IMR-90 (cell line): ENCODE measurements at regions not wholly inside any gene's neighbourhood (a gene's known extent, or its start where the extent isn't known, plus 50 kb on each side); places are given as distances from the start of the nearest gene placed in this dataset.
A peak's percentile ranks its signal among the peaks of the same experiment; 100 is the strongest.

Experiments
- ATAC-seq: fragments of 200-7000 bp; cut with Tn5 transposase; 2 replicates; pipeline ENCODE4 v1.9.1; 2020; ENCODE audit warnings: low read depth, mild to moderate bottlenecking, moderate library complexity
- BruUV-seq: library from RNA; stranded (reverse); fragments of 400-500 nt; replicated peaks from 2 replicates; lab custom pipeline; 2021; lab: Mats Ljungman, UMichigan
- CTCF ChIA-PET: fragments of 300-600 bp; formaldehyde crosslinking; extraction: SDS; loops from one replicate; lab custom pipeline; 2021; ENCODE audit warnings: antibody characterized with exemption; lab: Yijun Ruan, JAX
- POLR2A ChIA-PET: fragments of 300-600 bp; sonication (Branson Sonifier 250); formaldehyde crosslinking; loops from one replicate; lab custom pipeline; 2022; ENCODE audit warnings: antibody characterized with exemption; ENCODE audit not compliant: unreplicated experiment; lab: Charles Lee
- DNase-seq: peaks from one replicate; pipeline ENCODE4 v3.0.0; 2013
- H2AFZ ChIP-seq: replicated peaks from 2 replicates; pipeline ENCODE3; 2013; ENCODE audit warnings: low read length, mild to moderate bottlenecking; ENCODE audit not compliant: poor library complexity
- H2AK5ac ChIP-seq: 2 replicates; pipeline ENCODE4 v1.6.1; 2013; ENCODE audit warnings: low read depth, low read length, inconsistent platforms
- H2AK9ac ChIP-seq: replicated peaks from 2 replicates; pipeline ENCODE3; 2013; ENCODE audit warnings: mild to moderate bottlenecking, low read depth, low read length, moderate library complexity; ENCODE audit not compliant: poor library complexity
- H2BK120ac ChIP-seq: 2 replicates; pipeline ENCODE4 v1.6.1; 2013; ENCODE audit warnings: low read depth, low read length, inconsistent platforms
- H2BK15ac ChIP-seq: 3 replicates; pipeline ENCODE4 v1.6.1; 2013; ENCODE audit warnings: low read depth, low read length, inconsistent platforms
- H2BK20ac ChIP-seq: 2 replicates; pipeline ENCODE4 v1.6.1; 2013; ENCODE audit warnings: low read depth, mild to moderate bottlenecking, inconsistent platforms, low read length, moderate library complexity
- H2BK5ac ChIP-seq: 2 replicates; pipeline ENCODE4 v1.6.1; 2013; ENCODE audit warnings: mild to moderate bottlenecking, low read depth, low read length, inconsistent platforms; ENCODE audit not compliant: poor library complexity, severe bottlenecking
- H3K14ac ChIP-seq: replicated peaks from 2 replicates; pipeline ENCODE4 v1.6.1; 2013; ENCODE audit warnings: low read depth, low read length, inconsistent platforms
- H3K18ac ChIP-seq: 2 replicates; pipeline ENCODE4 v1.6.1; 2013; ENCODE audit warnings: low read depth, low read length, control low read depth
- H3K23ac ChIP-seq: 2 replicates; pipeline ENCODE4 v1.6.1; 2013; ENCODE audit warnings: low read depth, low read length, inconsistent platforms
- H3K27ac ChIP-seq: 2 replicates; pipeline ENCODE4 v1.5.1; 2013; ENCODE audit warnings: mild to moderate bottlenecking, control low read depth, low read length; ENCODE audit not compliant: insufficient read depth
- H3K27me3 ChIP-seq: 2 replicates; pipeline ENCODE4 v1.6.1; 2013; ENCODE audit warnings: low read length; ENCODE audit not compliant: control insufficient read depth, insufficient read depth
- H3K36me3 ChIP-seq: 2 replicates; pipeline ENCODE4 v1.6.1; 2013; ENCODE audit warnings: low read length, mixed read lengths; ENCODE audit not compliant: control insufficient read depth, insufficient read depth
- H3K4ac ChIP-seq: 2 replicates; pipeline ENCODE4 v1.6.1; 2013; ENCODE audit warnings: low read depth, low read length, inconsistent platforms
- H3K4me1 ChIP-seq: 2 replicates; pipeline ENCODE4 v1.6.1; 2013; ENCODE audit warnings: low read length, mixed read lengths; ENCODE audit not compliant: control insufficient read depth, insufficient read depth
- H3K4me2 ChIP-seq: 2 replicates; pipeline ENCODE4 v1.6.1; 2013; ENCODE audit warnings: low read depth, mild to moderate bottlenecking, control low read depth, low read length, moderate library complexity
- H3K4me3 ChIP-seq: 2 replicates; pipeline ENCODE4 v1.5.1; 2013; ENCODE audit warnings: low read depth, mild to moderate bottlenecking, control low read depth, low read length, moderate library complexity; ENCODE audit not compliant: insufficient read depth
- H3K56ac ChIP-seq: 2 replicates; pipeline ENCODE4 v1.6.1; 2013; ENCODE audit warnings: low read length, inconsistent platforms; ENCODE audit not compliant: insufficient read depth; ENCODE audit errors: extremely low read depth
- H3K79me1 ChIP-seq, 2 experiments: 2 replicates each; pipeline ENCODE4 v1.6.1; 2013; ENCODE audit warnings: low read length in 2 of 2, inconsistent platforms in 1 of 2, low read depth in 1 of 2
- H3K9ac ChIP-seq: 2 replicates; pipeline ENCODE4 v1.6.1; 2013; ENCODE audit warnings: low read depth, low read length, control low read depth
- H3K9me1 ChIP-seq: 2 replicates; pipeline ENCODE4 v1.6.1; 2013; ENCODE audit warnings: low read length, inconsistent platforms; ENCODE audit not compliant: insufficient read depth
- H3K9me3 ChIP-seq: 2 replicates; pipeline ENCODE4 v1.6.1; 2013; ENCODE audit warnings: low read length; ENCODE audit not compliant: control insufficient read depth, insufficient read depth
- H4K20me1 ChIP-seq: 2 replicates; pipeline ENCODE4 v1.6.1; 2013; ENCODE audit warnings: low read length, inconsistent platforms; ENCODE audit not compliant: insufficient read depth
- H4K5ac ChIP-seq: 2 replicates; pipeline ENCODE4 v1.6.1; 2013; ENCODE audit warnings: mild to moderate bottlenecking, low read depth, low read length, control low read depth
- H4K8ac ChIP-seq, 2 experiments: 2 replicates each; pipeline ENCODE4 v1.6.1; 2013; ENCODE audit warnings: low read depth in 2 of 2, low read length in 2 of 2, control low read depth in 1 of 2, inconsistent platforms in 1 of 2
- H4K91ac ChIP-seq: 2 replicates; pipeline ENCODE4 v1.6.1; 2013; ENCODE audit warnings: low read depth, low read length, inconsistent platforms; ENCODE audit not compliant: insufficient read depth
- CEBPB ChIP-seq: IDR thresholded peaks from 2 replicates; pipeline ENCODE4 v1.6.1; 2012; ENCODE audit warnings: low read depth, low read length, improper control_type of control experiment
- MAFK ChIP-seq: IDR thresholded peaks from 2 replicates; pipeline ENCODE4 v1.6.1; 2012; ENCODE audit warnings: low read depth, low read length, improper control_type of control experiment
- RAD21 ChIP-seq: IDR thresholded peaks from 2 replicates; pipeline ENCODE4 v1.6.1; 2012; ENCODE audit warnings: low read length, improper control_type of control experiment
- RCOR1 ChIP-seq: IDR thresholded peaks from 2 replicates; pipeline ENCODE4 v1.6.1; 2012; ENCODE audit warnings: mild to moderate bottlenecking, low read length, improper control_type of control experiment; ENCODE audit not compliant: insufficient replicate concordance
- RFX5 ChIP-seq: IDR thresholded peaks from 2 replicates; pipeline ENCODE4 v1.8.0; 2012; ENCODE audit warnings: low read depth, mild to moderate bottlenecking, low read length, moderate library complexity
- WGBS, 2 experiments: methylation state at CpG; one replicate each; pipeline versions ENCODE4 v1.1.5 to v1.1.7; 2013; ENCODE audit warnings: missing lambda C conversion rate in 2 of 2; ENCODE audit not compliant: insufficient read length in 1 of 2; ENCODE audit errors: extremely low coverage in 2 of 2; 5-methylcytosine and 5-hydroxymethylcytosine counted together
- dilution Hi-C: fragments of 300-500 bp; cut with HindIII; formaldehyde crosslinking; loops from one replicate; pipeline ENCODE4 v1.14.3; 2018; ENCODE audit warnings: low sequenced_read_pairs; ENCODE audit not compliant: unreplicated experiment
- in situ Hi-C: fragments of 300-500 bp; cut with MboI; formaldehyde crosslinking; loops from 3 replicates; pipeline ENCODE4 v1.14.3; 2019; ENCODE audit warnings: low sequenced_read_pairs, inconsistent platforms, mixed read lengths
- intact Hi-C: fragments of 100-400 bp; cut with micrococcal nuclease; formaldehyde crosslinking; loops from 2 replicates; pipeline ENCODE4 v1.10.0; 2022

GRCh38 chr15:95162069-95162468 is 930.7 kb downstream of the MCTP2 start:
- Histone ChIP-seq H2AK5ac (no peak overlapping the region), H4K8ac (no peak overlapping the region), H3K9ac (no peak overlapping the region), H3K4me3 (no peak overlapping the region), H3K27ac (no peak overlapping the region), H3K4me2 (no peak overlapping the region), H3K56ac (no peak overlapping the region), H2AFZ (no peak overlapping the region), H3K9me1 (no peaks in the 10 kb centered on the region), H3K23ac (no peak overlapping the region), H2BK120ac (no peak overlapping the region), H3K79me1 (no peaks in the 10 kb centered on the region), H3K4me1 (peaks cover 4% of the 10 kb centered on the region), H2BK15ac (no peak overlapping the region), H3K9me3 (no peaks in the 10 kb centered on the region), H3K18ac (no peak overlapping the region), H2AK9ac (no peak overlapping the region), H3K36me3 (no peaks in the 10 kb centered on the region), H4K20me1 (no peaks in the 10 kb centered on the region), H3K4ac (no peak overlapping the region), H2BK20ac (no peak overlapping the region), H3K27me3 (0 out of 2 replicates have a peak, but pooled peaks cover 2% of the 10 kb centered on the region), H4K5ac (no peak overlapping the region), H2BK5ac (no peak overlapping the region), H4K91ac (no peak overlapping the region), H3K14ac (no peak overlapping the region)
- DNase-seq (peak; percentile 73), ATAC-seq (no peak)
- TF ChIP-seq RAD21 (no peak), MAFK (no peak), CEBPB (peak; percentile 2; the same call in 1 of the 2 replicates), RCOR1 (no peak), RFX5 (no peak)
- intact Hi-C loops (no loop called here), in situ Hi-C loops (no loop called here), dilution Hi-C loops (no loop called here)
- WGBS, 2 experiments = no CpG with 5 or more reads among the region's 3 CpGs
- ChIA-PET CTCF (interaction anchor here (0.7 kb wide), 1 partner anchor 8 kb away, joined by 3 read pairs; no protein-coding TSS in a partner anchor), POLR2A (no interaction called here)
- no TSS peak for BruUV-seq
